H9 (cell line): ENCODE measurements at regions not wholly inside any gene's neighbourhood (a gene's known extent, or its start where the extent isn't known, plus 50 kb on each side); places are given as distances from the start of the nearest gene placed in this dataset.
A peak's percentile ranks its signal among the peaks of the same experiment; 100 is the strongest.

Experiments used
- DNase-seq: peaks from one replicate; pipeline ENCODE4 v3.0.0-alpha.2; 2017
- H2AFZ ChIP-seq: one replicate; pipeline ENCODE4 v1.6.1; 2013; ENCODE audit warnings: mild to moderate bottlenecking, low read length, control low read depth, moderate library complexity
- H2AK5ac ChIP-seq: 2 replicates; pipeline ENCODE4 v1.6.1; 2013; ENCODE audit warnings: low read length, control low read depth, mixed read lengths; ENCODE audit not compliant: insufficient read length
- H2BK120ac ChIP-seq: one replicate; pipeline ENCODE4 v1.6.1; 2013; ENCODE audit warnings: low read depth, mild to moderate bottlenecking, low read length, control low read depth, inconsistent platforms; ENCODE audit not compliant: poor library complexity, severe bottlenecking
- H2BK12ac ChIP-seq: 2 replicates; pipeline ENCODE4 v1.6.1; 2013; ENCODE audit warnings: low read length, control low read depth, mixed read lengths, low read depth; ENCODE audit not compliant: insufficient read length
- H2BK15ac ChIP-seq: 2 replicates; pipeline ENCODE4 v1.6.1; 2013; ENCODE audit warnings: low read depth, low read length, control low read depth
- H2BK20ac ChIP-seq: one replicate; pipeline ENCODE4 v1.6.1; 2013; ENCODE audit warnings: low read depth, mild to moderate bottlenecking, low read length, control low read depth, inconsistent platforms; ENCODE audit not compliant: poor library complexity, severe bottlenecking
- H2BK5ac ChIP-seq: 2 replicates; pipeline ENCODE4 v1.6.1; 2013; ENCODE audit warnings: low read length, control low read depth, mixed read lengths; ENCODE audit not compliant: insufficient read length
- H3K14ac ChIP-seq: 2 replicates; pipeline ENCODE4 v1.6.1; 2013; ENCODE audit warnings: low read length, control low read depth; ENCODE audit not compliant: insufficient read depth
- H3K18ac ChIP-seq: 2 replicates; pipeline ENCODE4 v1.6.1; 2013; ENCODE audit warnings: low read depth, mild to moderate bottlenecking, mixed read lengths, low read length, control low read depth; ENCODE audit not compliant: insufficient read length
- H3K23ac ChIP-seq: 2 replicates; pipeline ENCODE4 v1.6.1; 2013; ENCODE audit warnings: low read length, control low read depth, mixed read lengths, low read depth; ENCODE audit not compliant: insufficient read length
- H3K23me2 ChIP-seq: 2 replicates; pipeline ENCODE4 v1.6.1; 2013; ENCODE audit warnings: low read depth, mild to moderate bottlenecking, mixed read lengths, low read length, control low read depth; ENCODE audit not compliant: insufficient read length, poor library complexity, severe bottlenecking
- H3K27ac ChIP-seq: 2 replicates; pipeline ENCODE4 v1.5.1; 2013; ENCODE audit warnings: low read length, control low read depth, mixed read lengths, low read depth; ENCODE audit not compliant: insufficient read length
- H3K27me3 ChIP-seq: 2 replicates; pipeline ENCODE4 v1.6.1; 2013; ENCODE audit warnings: low read length, control low read depth, inconsistent platforms; ENCODE audit not compliant: insufficient read depth
- H3K4ac ChIP-seq: 2 replicates; pipeline ENCODE4 v1.6.1; 2013; ENCODE audit warnings: low read depth, mild to moderate bottlenecking, control low read depth, inconsistent platforms, low read length, moderate library complexity
- H3K4me1 ChIP-seq: 2 replicates; pipeline ENCODE4 v1.6.1; 2013; ENCODE audit warnings: low read length, control low read depth, inconsistent platforms; ENCODE audit not compliant: insufficient read depth
- H3K4me2 ChIP-seq: 2 replicates; pipeline ENCODE4 v1.6.1; 2013; ENCODE audit warnings: low read length, control low read depth, mixed read lengths; ENCODE audit not compliant: insufficient read length, insufficient read depth
- H3K56ac ChIP-seq: 2 replicates; pipeline ENCODE4 v1.6.1; 2013; ENCODE audit warnings: low read depth, mild to moderate bottlenecking, mixed read lengths, low read length, control low read depth; ENCODE audit not compliant: insufficient read length
- H3K79me1 ChIP-seq: 2 replicates; pipeline ENCODE4 v1.6.1; 2013; ENCODE audit warnings: low read depth, mild to moderate bottlenecking, moderate library complexity, low read length, control low read depth, inconsistent platforms; ENCODE audit not compliant: insufficient read depth, poor library complexity, severe bottlenecking
- H3K79me2 ChIP-seq: 2 replicates; pipeline ENCODE4 v1.6.1; 2013; ENCODE audit warnings: low read length, control low read depth, inconsistent platforms; ENCODE audit not compliant: insufficient read depth
- H3K9ac ChIP-seq: 2 replicates; pipeline ENCODE4 v1.6.1; 2013; ENCODE audit warnings: low read length, control low read depth, mixed read lengths; ENCODE audit not compliant: insufficient read length; ENCODE audit errors: extremely low read depth
- H3K9me3 ChIP-seq: one replicate; pipeline ENCODE4 v1.6.1; 2013; ENCODE audit warnings: low read depth, low read length, inconsistent platforms; ENCODE audit not compliant: control insufficient read depth
- H3T11ph ChIP-seq: one replicate; pipeline ENCODE4 v1.6.1; 2013; ENCODE audit warnings: mild to moderate bottlenecking, low read length, control low read depth, inconsistent platforms
- H4K20me1 ChIP-seq: one replicate; pipeline ENCODE4 v1.6.1; 2013; ENCODE audit not compliant: control insufficient read depth, insufficient read length, insufficient read depth
- H4K5ac ChIP-seq: 2 replicates; pipeline ENCODE4 v1.6.1; 2013; ENCODE audit warnings: low read depth, mild to moderate bottlenecking, mixed read lengths, low read length, control low read depth; ENCODE audit not compliant: insufficient read length
- H4K8ac ChIP-seq: replicated peaks from 2 replicates; pipeline ENCODE4 v1.6.1; 2013; ENCODE audit warnings: low read length, control low read depth, mixed read lengths, low read depth; ENCODE audit not compliant: insufficient read length
- H4K91ac ChIP-seq: 2 replicates; pipeline ENCODE4 v1.6.1; 2013; ENCODE audit warnings: low read depth, mild to moderate bottlenecking, moderate library complexity, mixed read lengths, low read length, control low read depth; ENCODE audit not compliant: insufficient read length
- H3K27ac Mint-ChIP-seq, 3 experiments: 2 replicates in 2 of 3; 3 replicates in 1 of 3; pipeline ENCODE4 v1.8.0; 2020 to 2021; ENCODE audit warnings: mixed read lengths in 3 of 3, mild to moderate bottlenecking in 1 of 3, moderate library complexity in 1 of 3
- H3K27me3 Mint-ChIP-seq: 2 replicates; pipeline ENCODE4 v1.8.0; 2021; ENCODE audit warnings: low read depth, mild to moderate bottlenecking, moderate library complexity, mixed read lengths
- H3K36me3 Mint-ChIP-seq, 3 experiments: 2 replicates in 2 of 3; 3 replicates in 1 of 3; pipeline ENCODE4 v1.8.0; 2020 to 2021; ENCODE audit warnings: low read depth in 3 of 3, mixed read lengths in 3 of 3; ENCODE audit not compliant: insufficient read depth in 1 of 3
- H3K4me1 Mint-ChIP-seq, 2 experiments: 2 replicates each; pipeline ENCODE4 v1.8.0; 2020; ENCODE audit warnings: mixed read lengths in 2 of 2
- H3K4me3 Mint-ChIP-seq, 2 experiments: 2 replicates in 1 of 2; 3 replicates in 1 of 2; pipeline ENCODE4 v1.8.0; 2020 to 2021; ENCODE audit warnings: mild to moderate bottlenecking in 2 of 2, mixed read lengths in 2 of 2, moderate library complexity in 1 of 2
- H3K9me3 Mint-ChIP-seq, 2 experiments: 2 replicates in 1 of 2; 3 replicates in 1 of 2; pipeline ENCODE4 v1.8.0; 2020; ENCODE audit warnings: mild to moderate bottlenecking in 2 of 2, mixed read lengths in 2 of 2, moderate library complexity in 1 of 2
- WGBS: extraction: QIAGEN DNeasy Blood & Tissue Kit; methylation state at CpG from one replicate; pipeline ENCODE4 v1.1.7; 2013; ENCODE audit warnings: missing lambda C conversion rate, low lambda C conversion rate, mixed read lengths; ENCODE audit not compliant: insufficient read length; ENCODE audit errors: extremely low coverage; 5-methylcytosine and 5-hydroxymethylcytosine counted together
- TF ChIP-seq, protein P1 (sequence below): fragments of 200-600 bp; sonication (generic); conservative IDR thresholded peaks from 3 replicates; pipeline ENCODE4 v1.8.0; 2021; ENCODE audit warnings: antibody characterized with exemption, mild to moderate bottlenecking

GRCh38 chr4:173091362-173091761 lies 77.2 kb upstream of the GALNT7 start:
- no CpG with 5 or more reads among the region's 1 CpG for WGBS
- Histone ChIP-seq H3K79me1 (no peaks in the 10 kb centered on the region), H2BK20ac (no peak overlapping the region), H3K56ac (no peak overlapping the region), H4K5ac (no peak overlapping the region), H2AFZ (no peak overlapping the region), H2BK12ac (no peak overlapping the region), H3K9me3 (no peaks in the 10 kb centered on the region), H3K27me3 (no peaks in the 10 kb centered on the region; the same call in 1 of the 2 replicates), H3T11ph (no peak overlapping the region), H3K23ac (no peak overlapping the region), H2BK15ac (no peak overlapping the region), H3K9ac (no peak overlapping the region), H2BK5ac (no peak overlapping the region), H3K4ac (no peak overlapping the region), H3K14ac (no peak overlapping the region), H3K27ac (no peak overlapping the region), H3K79me2 (no peaks in the 10 kb centered on the region), H4K91ac (no peak overlapping the region), H4K8ac (no peak overlapping the region), H3K4me2 (peak overlapping the region; percentile 32), H2BK120ac (no peak overlapping the region), H4K20me1 (no peaks in the 10 kb centered on the region), H2AK5ac (no peak overlapping the region), H3K18ac (no peak overlapping the region), H3K23me2 (no peaks in the 10 kb centered on the region), H3K4me1 (peaks cover 13% of the 10 kb centered on the region; the same call in 1 of the 2 replicates)
- peak overlapping the region; percentile 59 to 86 (median 71); a peak in 6 of 7 replicates for H3K27ac Mint-ChIP-seq
- peaks cover 0 to 4% (median 0%) of the 10 kb centered on the region in 3 experiments; a peak in 3 of 7 replicates for H3K36me3 Mint-ChIP-seq
- DNase-seq: no peak
- H3K4me3 Mint-ChIP-seq: no peak overlapping the region; a peak in 1 of 5 replicates
- H3K9me3 Mint-ChIP-seq: no peaks in the 10 kb centered on the region; a peak in 2 of 5 replicates
- H3K27me3 Mint-ChIP-seq: no peaks in the 10 kb centered on the region
- TF ChIP-seq, protein P1, sequence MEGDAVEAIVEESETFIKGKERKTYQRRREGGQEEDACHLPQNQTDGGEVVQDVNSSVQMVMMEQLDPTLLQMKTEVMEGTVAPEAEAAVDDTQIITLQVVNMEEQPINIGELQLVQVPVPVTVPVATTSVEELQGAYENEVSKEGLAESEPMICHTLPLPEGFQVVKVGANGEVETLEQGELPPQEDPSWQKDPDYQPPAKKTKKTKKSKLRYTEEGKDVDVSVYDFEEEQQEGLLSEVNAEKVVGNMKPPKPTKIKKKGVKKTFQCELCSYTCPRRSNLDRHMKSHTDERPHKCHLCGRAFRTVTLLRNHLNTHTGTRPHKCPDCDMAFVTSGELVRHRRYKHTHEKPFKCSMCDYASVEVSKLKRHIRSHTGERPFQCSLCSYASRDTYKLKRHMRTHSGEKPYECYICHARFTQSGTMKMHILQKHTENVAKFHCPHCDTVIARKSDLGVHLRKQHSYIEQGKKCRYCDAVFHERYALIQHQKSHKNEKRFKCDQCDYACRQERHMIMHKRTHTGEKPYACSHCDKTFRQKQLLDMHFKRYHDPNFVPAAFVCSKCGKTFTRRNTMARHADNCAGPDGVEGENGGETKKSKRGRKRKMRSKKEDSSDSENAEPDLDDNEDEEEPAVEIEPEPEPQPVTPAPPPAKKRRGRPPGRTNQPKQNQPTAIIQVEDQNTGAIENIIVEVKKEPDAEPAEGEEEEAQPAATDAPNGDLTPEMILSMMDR: no peak
- peaks cover 42 to 49% of the 10 kb centered on the region in 2 experiments for H3K4me1 Mint-ChIP-seq
